OCI-LY3 (cell line): ENCODE measurements at regions not wholly inside any gene's neighbourhood (a gene's known extent, or its start where the extent isn't known, plus 50 kb on each side); places are given as distances from the start of the nearest gene placed in this dataset.

Experiments
- CTCF ChIP-seq: fragments of 200-600, 300-600 bp; sonication (generic); IDR thresholded peaks from 2 replicates; pipeline ENCODE4 v1.5.1; 2014; ENCODE audit warnings: antibody characterized with exemption, low read length, low read depth
- EZH2phosphoT487 ChIP-seq: fragments of 200-600 bp; shearing (Covaris generic); IDR thresholded peaks from 2 replicates; pipeline ENCODE4 v1.6.1; 2018; ENCODE audit warnings: antibody characterized with exemption, mixed run types, low read depth

GRCh38 chr13:55567721-55568625 lies 1572.7 kb upstream of the PRR20A start:
- no peak for TF ChIP-seq CTCF
- no peak for TF ChIP-seq EZH2phosphoT487
